HG02798 (cell line): ENCODE measurements at regions not wholly inside any gene's neighbourhood (a gene's known extent, or its start where the extent isn't known, plus 50 kb on each side); places are given as distances from the start of the nearest gene placed in this dataset.

ENCODE experiments used
- ATAC-seq: cut with Tn5 transposase; IDR thresholded peaks from one replicate; pipeline ENCODE4 v1.9.1; 2021; ENCODE audit warnings: mild to moderate bottlenecking; ENCODE audit not compliant: unreplicated experiment, poor library complexity

DNA sequence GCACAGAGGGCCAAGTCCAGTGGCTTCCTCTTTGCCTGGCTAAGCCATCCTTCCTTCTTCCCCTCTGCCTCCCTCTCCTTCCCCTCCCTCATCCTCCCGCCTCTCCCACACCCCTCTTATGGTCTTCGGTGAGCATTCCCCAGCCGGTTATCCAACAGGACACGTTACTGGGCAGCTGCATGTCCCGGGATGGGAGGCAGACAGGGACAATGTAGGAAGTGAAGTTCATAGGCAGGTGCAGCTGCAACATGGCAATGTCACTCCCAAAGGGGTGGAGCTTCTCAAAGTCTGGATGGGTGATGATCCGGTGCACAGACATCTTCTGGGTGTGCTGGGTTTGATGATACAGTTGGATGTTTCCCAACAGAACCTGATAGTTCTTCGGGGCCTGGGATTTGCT is 71.4 kb upstream of the SPTLC1 start:
- no peak for ATAC-seq

DNA sequence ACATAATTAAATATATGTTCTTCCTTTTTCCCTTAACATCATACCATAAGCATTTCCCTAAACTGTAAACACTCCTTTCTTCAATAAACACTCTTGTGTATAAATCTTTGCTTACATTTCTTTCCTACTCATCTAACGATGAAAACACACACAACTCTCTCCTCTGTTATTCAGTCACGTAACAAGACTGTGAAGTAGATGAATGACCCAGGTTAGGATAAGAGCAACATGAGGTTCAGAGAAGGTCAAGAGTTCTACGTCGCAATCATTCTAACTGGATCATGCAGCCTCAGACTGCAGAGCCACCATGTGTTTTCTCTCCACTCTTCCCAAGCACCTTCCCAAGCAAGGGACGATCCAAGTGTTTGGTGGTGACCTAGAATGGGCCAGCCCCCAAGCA is 70.5 kb upstream of the SPTLC1 start:
- ATAC-seq = no peak

GRCh38 chr9:92185096-92185495 is 69.9 kb upstream of the SPTLC1 start:
- ATAC-seq = no peak

DNA sequence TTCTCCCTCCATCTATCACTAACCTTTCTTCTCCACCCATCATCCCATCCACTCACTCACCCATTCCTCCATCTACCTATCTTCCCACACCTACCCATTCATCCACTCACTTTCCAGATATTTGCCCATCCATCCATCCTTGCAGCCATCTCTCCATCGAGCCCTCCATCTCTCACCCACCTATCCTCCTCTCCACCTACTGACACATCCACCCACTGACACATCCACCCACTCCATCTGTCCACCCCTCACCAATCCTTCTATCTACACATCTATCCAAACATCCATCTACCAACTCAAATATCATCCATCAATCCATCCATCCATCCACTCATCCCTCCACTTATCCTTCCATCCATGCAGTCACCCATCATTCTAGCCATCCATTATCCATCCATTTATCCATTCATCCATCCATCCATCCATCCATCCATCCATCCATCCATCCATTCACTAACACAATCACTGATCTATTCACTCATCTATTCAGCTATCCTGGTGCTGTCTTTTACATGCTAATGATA is 68.9 kb upstream of the SPTLC1 start:
- ATAC-seq = no peak

DNA sequence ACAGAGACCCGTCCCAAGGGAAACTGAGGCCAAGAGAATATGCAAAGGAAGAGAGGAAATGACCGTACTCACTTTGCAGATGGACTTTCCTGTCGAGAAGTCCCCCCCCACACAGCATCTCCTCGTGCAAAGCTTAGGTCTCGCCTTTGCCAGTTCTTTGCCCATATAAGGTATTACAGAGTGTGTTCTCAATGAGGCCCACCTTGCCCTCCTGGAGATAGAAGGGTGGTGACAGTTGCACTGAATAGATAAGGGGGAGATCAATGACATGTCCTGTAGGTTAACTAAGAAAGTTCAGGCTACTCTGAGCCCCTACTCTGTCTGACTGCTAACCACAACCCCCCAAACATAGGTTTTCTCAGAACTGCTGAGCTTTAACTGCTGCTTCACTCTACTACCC is 68.2 kb upstream of the SPTLC1 start:
- ATAC-seq = no peak

GRCh38 chr9:92181296-92181695 is 66.1 kb upstream of the SPTLC1 start:
- ATAC-seq = peak; percentile 16

DNA sequence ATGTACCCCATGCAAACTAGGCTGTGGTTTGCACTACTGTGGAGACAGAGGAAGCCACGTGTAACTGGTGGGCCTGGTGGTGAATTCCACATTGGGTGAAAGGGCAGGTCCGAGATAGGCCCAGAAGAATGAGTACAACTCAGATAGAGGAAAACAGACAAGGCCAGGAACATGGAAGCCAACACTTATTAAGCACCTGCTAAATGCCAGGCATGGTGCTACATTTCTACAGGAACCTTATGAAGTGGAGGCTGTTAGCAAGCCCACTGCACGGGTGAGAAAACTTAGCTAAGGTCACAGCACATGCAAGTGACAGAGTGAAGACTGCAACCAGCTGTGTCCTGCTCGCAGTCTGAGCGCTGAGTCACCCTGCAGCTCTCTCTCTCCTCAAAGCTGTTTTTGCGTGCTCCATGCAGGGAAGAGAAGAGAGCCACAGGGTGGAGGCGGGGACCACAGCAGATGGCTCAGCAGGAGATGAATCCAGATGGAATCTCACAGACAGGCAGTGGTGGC is 65.5 kb upstream of the SPTLC1 start:
- ATAC-seq = peak; percentile 36

DNA sequence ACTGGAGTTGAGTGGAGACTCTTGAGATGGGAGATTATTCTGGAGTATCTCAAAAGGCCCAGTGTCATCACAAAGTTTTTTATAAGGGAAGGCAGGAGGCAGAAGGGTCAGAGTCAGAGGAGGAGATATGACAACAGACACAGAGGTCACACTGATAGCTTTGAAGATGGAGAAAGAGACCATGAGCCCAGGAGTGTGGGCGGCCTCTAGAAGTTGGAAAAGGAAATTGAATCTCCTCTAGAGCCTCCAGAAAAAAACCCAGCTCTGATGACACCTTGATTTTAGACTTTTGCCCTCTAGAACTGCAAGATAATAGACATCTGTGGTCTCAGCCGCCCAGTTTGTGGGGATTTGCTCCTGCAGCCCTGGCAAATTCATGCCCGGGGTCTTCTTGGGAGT is 64.8 kb upstream of the SPTLC1 start:
- ATAC-seq = no peak

GRCh38 chr9:92179286-92180001 is 64.2 kb upstream of the SPTLC1 start:
- no peak for ATAC-seq

DNA sequence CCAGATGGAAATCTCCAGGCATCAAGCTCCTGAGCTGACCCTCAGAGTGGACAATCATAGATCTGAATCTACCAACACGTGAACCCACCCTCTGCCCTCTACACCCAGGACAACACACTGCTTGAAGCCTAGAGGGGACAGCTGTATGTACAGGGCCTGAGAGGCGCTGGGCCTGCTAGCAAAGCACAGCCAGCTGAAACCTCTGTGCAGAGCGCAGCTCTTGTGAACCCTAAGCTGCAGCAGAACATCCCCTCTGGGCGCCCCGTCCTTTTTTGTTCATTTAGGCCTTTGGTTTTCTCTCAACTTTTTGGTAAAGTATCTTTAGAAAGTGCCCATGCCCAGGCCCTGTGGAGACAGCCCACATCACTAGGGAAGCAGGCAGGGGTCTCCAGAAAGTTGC is 62.4 kb upstream of the SPTLC1 start:
- no peak for ATAC-seq

- no peak for ATAC-seq
Observed at GRCh38 chr9:92176800-92177185, 61.6 kb upstream of the SPTLC1 start.

DNA sequence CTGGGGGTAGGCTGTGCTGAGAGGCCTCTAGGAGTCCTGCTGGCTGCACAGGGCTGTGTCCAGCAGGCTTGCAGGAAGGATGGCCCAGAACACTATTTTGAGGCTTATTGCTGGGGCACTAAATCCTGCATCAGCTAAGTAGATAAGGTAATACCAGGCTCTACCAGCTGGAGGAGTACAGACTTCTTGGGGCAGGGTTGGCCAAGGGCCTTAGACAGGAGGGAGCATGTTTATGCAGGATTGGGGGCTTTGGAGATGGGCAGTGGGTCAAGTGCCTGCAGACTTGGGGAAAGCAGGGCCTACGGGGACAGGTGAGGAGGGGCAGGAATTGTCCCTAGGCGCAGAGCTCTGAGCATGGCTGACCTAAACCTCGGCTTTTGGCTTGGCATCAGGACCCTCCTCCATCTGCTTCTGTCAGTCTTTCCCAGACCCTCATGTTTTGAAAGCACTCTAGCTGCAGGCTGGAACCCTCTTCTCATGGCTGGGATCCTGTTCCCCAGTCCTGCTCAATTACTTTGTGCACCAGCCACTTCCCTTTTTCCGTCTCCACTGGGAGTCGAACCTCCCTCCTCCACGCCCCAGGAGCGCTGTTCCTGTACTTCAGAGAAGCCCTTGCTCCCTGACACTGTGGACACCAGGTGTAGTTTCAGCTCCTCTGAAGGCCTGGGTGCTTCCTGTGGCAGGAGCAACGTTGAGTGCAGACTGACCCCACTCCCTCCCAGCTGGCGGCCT is 61.0 kb upstream of the SPTLC1 start:
- no peak for ATAC-seq

DNA sequence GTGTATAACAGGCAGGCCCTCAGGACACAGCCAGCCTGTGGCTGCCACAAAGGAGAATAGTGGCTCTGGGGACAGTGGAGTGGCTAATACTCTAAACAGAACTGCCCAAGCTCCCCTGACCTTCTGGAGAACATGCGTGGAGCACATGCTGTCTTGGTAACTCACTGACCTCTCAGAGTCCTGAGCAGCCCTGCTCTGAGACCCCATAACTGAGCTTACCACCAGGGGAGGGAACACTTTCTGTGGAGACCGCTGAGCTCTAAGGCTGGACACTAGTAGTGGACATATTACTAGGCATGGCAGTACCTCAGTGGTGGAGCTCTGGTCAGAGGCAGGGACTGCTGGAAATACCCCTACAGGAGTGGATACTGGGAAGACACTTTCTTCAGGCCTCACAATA is 60.2 kb upstream of the SPTLC1 start:
- no peak for ATAC-seq

GRCh38 chr9:92173318-92173717 is 58.1 kb upstream of the SPTLC1 start:
- ATAC-seq = no peak

DNA sequence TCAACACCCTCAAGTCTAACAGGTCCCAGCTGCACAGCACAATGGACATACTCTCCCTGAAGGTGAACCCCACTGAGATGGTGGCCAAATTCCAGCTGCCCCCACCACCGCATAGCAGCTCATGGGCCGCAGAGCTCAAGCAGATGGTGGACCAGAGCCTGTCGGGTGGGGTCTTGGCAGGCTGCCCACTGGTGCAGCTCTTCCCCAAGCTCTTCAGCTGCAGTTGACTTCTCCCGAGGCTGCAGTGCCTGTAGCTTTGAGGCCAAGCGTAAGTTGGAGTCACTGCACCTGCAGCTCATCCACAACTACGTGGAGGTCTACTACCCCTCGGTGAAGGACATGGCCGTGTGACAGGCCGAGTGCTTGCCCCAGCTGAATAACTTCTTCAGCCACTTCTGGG is 56.6 kb upstream of the SPTLC1 start:
- ATAC-seq = no peak

GRCh38 chr9:92171281-92171680 is 56.1 kb upstream of the SPTLC1 start:
- ATAC-seq = no peak

DNA sequence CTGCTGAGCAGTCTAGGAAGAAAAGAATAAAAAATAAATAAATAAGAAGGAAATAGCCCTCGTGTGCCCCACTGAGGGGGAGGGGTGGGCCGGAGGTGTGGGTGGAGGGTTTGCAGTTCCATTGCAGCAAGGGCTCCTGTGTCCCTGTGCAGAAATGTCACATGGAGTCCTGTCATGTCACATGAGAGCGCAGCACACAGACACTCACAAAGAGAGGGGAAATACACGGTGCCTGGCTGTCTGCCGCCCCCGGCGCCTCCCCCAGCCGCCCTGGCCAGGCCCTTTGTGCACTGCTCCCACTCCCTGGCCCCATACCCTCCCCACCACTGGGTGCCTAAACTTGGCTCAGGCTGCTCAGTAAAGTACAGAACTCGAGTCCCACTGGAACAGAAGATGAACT is 55.6 kb upstream of the SPTLC1 start:
- no peak for ATAC-seq

DNA sequence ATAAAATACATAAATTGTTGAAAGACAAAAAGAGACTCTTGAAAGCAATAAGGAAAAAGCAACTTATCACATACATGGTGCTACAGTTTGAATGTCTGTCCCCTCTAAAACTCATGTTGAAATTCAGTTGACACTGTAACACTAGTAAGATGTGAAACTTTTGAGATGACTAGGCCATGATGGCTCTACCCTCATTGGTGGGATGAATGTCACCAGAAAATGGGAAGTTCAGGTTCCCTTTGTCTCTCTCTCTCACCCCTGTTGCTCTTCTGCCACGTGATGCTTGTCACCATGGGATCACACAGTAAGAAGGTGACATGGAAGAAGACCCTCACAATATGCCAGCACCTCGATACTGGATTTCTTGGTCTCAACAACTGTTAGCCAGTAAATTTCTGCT is 50.3 kb upstream of the SPTLC1 start:
- no peak for ATAC-seq
